Ovary (tissue), 7 donors: ENCODE measurements at regions not wholly inside any gene's neighbourhood (a gene's known extent, or its start where the extent isn't known, plus 50 kb on each side); places are given as distances from the start of the nearest gene placed in this dataset.

Source experiments
- DNase-seq, 5 donors: peaks; one replicate each; pipeline ENCODE4 v3.0.0-alpha.2; 2019 to 2020
- H3K27ac ChIP-seq, 2 donors: fragments of 200-600 bp; one replicate each; pipeline versions ENCODE4 v1.5.1 to v1.8.0; 2019 to 2022
- H3K27me3 ChIP-seq: fragments of 200-600 bp; one replicate; pipeline ENCODE4 v1.8.0; 2022
- H3K36me3 ChIP-seq: fragments of 200-600 bp; sonication (generic); one replicate; pipeline ENCODE4 v1.5.1; 2019
- H3K4me1 ChIP-seq: one replicate; pipeline ENCODE4 v1.8.1; 2013; ENCODE audit warnings: mild to moderate bottlenecking, moderate library complexity; ENCODE audit not compliant: insufficient read depth
- H3K4me3 ChIP-seq: fragments of 200-600 bp; sonication (generic); one replicate; pipeline ENCODE4 v1.5.1; 2017
- H3K9me3 ChIP-seq, 2 donors: fragments of 200-600 bp in 1 of 2; sonication (generic) in 1 of 2; one replicate each; pipeline versions ENCODE4 v1.5.1 to v1.8.1; 2013 to 2019; ENCODE audit warnings: mild to moderate bottlenecking in 1 of 2, moderate library complexity in 1 of 2
- EP300 ChIP-seq: sonication (generic); formaldehyde crosslinking; IDR thresholded peaks from one replicate; pipeline ENCODE4 v1.6.1; 2017; ENCODE audit warnings: antibody characterized with exemption
- POLR2A ChIP-seq: fragments of 450-650 bp; IDR thresholded peaks from one replicate; pipeline ENCODE4 v1.6.1; 2017; ENCODE audit warnings: antibody characterized with exemption, mild to moderate bottlenecking, moderate library complexity
- WGBS, 3 donors: extraction: QIAGEN DNeasy Blood & Tissue Kit in 1 of 3; methylation state at CpG; one replicate each; pipeline versions ENCODE4 v1.1.5 to v1.1.7; 2013 to 2017; 5-methylcytosine and 5-hydroxymethylcytosine counted together
- intact Hi-C, 4 donors: fragments of 100-400 bp; cut with DNase I; formaldehyde crosslinking; loops; one replicate each; pipeline versions ENCODE4 v1.11.0 to v1.15.1; 2022 to 2023
- TF ChIP-seq, protein P1 (sequence below), 3 donors: fragments of 450-650 bp in 2 of 3; fragments of 200-600 bp in 1 of 3; IDR thresholded peaks; one replicate each; pipeline versions ENCODE4 v1.5.1 to v1.8.0; 2016 to 2022; ENCODE audit warnings: antibody characterized with exemption in 3 of 3, mild to moderate bottlenecking in 1 of 3
- donor health status: DM: no; HTN: no; CAD: no; lungs with moderate emphysema.
- donor health status: DM: no; HTN: no; CAD: no.
- donor health status: Bipolar disorder and iron deficiency.
- donor health status: DM: no; HTN: no; CAD: no.
- donor health status: DM: yes; HTN: yes; CAD: no.

DNA sequence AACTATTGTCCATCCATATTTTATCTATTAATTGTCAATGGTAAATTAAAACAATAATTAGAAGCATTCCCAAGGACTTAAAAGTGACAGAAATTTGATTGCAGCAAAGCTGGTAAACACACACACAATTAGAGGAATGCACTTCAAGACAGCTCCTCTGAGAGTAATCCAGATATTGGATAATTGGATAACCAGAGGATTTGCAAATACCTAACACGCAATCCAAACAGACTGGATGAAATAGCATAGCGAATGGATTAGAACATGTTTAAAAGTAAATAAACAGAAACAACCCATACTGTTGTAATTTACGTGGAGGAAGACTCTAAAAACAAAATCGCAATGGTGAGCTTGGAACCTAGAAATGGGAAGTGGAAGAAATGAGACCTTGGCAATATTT is 239.8 kb downstream of the METTL4 start:
- no peaks in the 10 kb centered on the region for H3K27me3 ChIP-seq
- no peaks in the 10 kb centered on the region for H3K4me1 ChIP-seq
- no peak for DNase-seq
- H3K9me3 ChIP-seq, result no peaks in the 10 kb centered on the region
- H3K27ac ChIP-seq, result no peak overlapping the region
- H3K36me3 ChIP-seq, result no peaks in the 10 kb centered on the region
- TF ChIP-seq, protein P1, sequence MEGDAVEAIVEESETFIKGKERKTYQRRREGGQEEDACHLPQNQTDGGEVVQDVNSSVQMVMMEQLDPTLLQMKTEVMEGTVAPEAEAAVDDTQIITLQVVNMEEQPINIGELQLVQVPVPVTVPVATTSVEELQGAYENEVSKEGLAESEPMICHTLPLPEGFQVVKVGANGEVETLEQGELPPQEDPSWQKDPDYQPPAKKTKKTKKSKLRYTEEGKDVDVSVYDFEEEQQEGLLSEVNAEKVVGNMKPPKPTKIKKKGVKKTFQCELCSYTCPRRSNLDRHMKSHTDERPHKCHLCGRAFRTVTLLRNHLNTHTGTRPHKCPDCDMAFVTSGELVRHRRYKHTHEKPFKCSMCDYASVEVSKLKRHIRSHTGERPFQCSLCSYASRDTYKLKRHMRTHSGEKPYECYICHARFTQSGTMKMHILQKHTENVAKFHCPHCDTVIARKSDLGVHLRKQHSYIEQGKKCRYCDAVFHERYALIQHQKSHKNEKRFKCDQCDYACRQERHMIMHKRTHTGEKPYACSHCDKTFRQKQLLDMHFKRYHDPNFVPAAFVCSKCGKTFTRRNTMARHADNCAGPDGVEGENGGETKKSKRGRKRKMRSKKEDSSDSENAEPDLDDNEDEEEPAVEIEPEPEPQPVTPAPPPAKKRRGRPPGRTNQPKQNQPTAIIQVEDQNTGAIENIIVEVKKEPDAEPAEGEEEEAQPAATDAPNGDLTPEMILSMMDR (IDR thresholded peaks at IDR 0.05), result no peak
- no peak for TF ChIP-seq EP300
- TF ChIP-seq POLR2A, result no peak
- 85 to 95% (median 91%) methylated on average over 4 of the region's 4 CpGs for WGBS, 3 donors
- no peak overlapping the region for H3K4me3 ChIP-seq
- intact Hi-C loops, result no loop called here

DNA sequence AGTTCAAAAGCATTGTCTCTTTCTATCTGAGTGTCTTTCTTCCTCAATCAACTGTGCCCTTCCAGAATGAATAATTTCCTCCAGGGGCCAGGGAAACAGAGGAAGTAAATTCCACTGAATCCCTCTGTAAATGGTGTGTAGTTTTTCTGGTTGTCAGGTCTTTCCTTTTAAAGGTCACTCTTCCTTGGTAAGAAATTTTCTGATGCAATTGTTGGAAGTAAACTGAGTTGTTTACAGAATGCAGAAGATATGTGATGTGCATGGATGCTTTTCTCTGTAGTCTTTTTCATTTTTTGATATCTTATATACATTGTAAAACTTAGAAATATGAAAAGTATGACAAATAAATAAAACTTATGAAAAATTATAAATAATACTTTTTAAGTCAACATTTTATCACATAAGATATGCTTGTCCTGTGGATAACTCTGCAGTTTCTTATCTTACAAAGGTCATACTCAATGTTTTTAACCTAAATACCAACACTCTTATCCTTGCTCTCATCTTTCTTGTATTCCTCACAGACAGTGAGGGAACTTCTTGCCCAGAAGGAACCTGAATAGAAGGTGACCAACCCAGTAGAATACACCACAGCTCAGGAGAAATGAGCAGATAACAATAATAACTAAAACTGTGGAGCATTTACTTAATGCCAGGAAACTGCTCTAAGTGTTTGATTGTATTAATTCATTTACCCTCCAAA is 234.5 kb downstream of the METTL4 start:
- Histone ChIP-seq H3K27ac (no peak overlapping the region), H3K9me3 (no peaks in the 10 kb centered on the region), H3K4me1 (no peaks in the 10 kb centered on the region), H3K27me3 (no peaks in the 10 kb centered on the region), H3K4me3 (no peak overlapping the region), H3K36me3 (no peaks in the 10 kb centered on the region)
- no peak for DNase-seq
- TF ChIP-seq, protein P1 (IDR thresholded peaks at IDR 0.05), result no peak
- TF ChIP-seq EP300 (no peak), POLR2A (no peak)
- intact Hi-C loops, result no loop called here

DNA sequence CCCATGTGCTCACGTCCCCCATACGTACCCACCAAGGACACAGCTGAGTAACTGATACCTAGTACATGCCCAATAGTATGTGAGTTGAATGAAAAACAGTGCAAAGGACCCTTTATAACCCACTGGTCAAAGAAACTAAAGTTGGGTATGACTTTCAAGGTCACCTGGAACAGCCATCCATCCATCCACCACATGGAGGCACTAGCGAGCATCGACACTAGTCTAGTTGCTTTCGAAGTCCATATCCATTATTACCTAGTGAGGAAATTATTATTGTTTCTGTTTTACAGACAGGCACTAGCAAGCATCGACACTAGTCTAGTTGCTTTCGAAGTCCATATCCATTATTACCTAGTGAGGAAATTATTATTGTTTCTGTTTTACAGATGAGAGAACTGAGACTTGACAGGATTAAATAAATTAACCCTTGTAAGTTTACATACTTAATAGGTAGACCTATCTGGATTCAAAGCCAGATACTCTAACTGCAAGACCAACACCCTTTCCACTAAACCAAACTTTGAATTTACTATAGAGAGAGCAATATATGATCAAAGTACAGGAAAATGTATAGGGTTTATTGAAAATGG is 233.7 kb downstream of the METTL4 start:
- Histone ChIP-seq H3K27me3 (no peaks in the 10 kb centered on the region), H3K4me1 (no peaks in the 10 kb centered on the region), H3K36me3 (no peaks in the 10 kb centered on the region), H3K4me3 (no peak overlapping the region), H3K9me3 (no peaks in the 10 kb centered on the region), H3K27ac (no peak overlapping the region)
- TF ChIP-seq, protein P1 (IDR thresholded peaks at IDR 0.05), result no peak
- TF ChIP-seq POLR2A (no peak), EP300 (no peak)
- WGBS, 3 donors, result 56 to 63% (median 60%) methylated on average over 7 of the region's 7 CpGs
- intact Hi-C loops, result no loop called here
- no peak for DNase-seq

DNA sequence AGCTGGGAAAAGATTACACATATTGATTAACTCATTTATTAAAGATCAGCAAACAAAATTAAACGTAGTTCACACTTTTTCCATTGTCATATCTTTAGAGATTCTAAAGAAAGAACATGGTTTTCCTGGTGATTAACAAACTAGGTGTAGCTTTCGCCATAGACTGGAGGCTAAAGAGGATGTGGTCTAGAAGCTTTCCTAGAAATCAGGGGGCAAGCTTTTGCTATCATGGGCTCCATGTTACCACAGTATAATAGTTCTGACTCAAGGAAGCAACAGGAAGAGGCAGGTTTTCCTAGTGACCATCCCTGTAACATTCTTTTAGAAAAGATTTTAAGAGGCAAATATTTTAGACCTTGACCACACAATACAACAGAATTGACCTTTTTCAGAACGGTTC is 232.7 kb downstream of the METTL4 start:
- 71 to 74% (median 74%) methylated on average over 3 of the region's 3 CpGs for WGBS, 3 donors

More for the DNA sequence above, 232.7 kb downstream of the METTL4 start:
- no peak overlapping the region for H3K4me3 ChIP-seq
- intact Hi-C loops, result no loop called here
- no peak for DNase-seq
- H3K27ac ChIP-seq, result no peak overlapping the region
- H3K27me3 ChIP-seq, result no peaks in the 10 kb centered on the region
- H3K36me3 ChIP-seq, result no peaks in the 10 kb centered on the region
- H3K4me1 ChIP-seq, result no peaks in the 10 kb centered on the region
- no peaks in the 10 kb centered on the region for H3K9me3 ChIP-seq
- TF ChIP-seq POLR2A, result no peak
- TF ChIP-seq EP300, result no peak
- TF ChIP-seq, protein P1 (IDR thresholded peaks at IDR 0.05), result no peak
